ENCODE measurements at regions not wholly inside any gene's neighbourhood (a gene's known extent, or its start where the extent isn't known, plus 50 kb on each side); places are given as distances from the start of the nearest gene placed in this dataset.

DNA sequence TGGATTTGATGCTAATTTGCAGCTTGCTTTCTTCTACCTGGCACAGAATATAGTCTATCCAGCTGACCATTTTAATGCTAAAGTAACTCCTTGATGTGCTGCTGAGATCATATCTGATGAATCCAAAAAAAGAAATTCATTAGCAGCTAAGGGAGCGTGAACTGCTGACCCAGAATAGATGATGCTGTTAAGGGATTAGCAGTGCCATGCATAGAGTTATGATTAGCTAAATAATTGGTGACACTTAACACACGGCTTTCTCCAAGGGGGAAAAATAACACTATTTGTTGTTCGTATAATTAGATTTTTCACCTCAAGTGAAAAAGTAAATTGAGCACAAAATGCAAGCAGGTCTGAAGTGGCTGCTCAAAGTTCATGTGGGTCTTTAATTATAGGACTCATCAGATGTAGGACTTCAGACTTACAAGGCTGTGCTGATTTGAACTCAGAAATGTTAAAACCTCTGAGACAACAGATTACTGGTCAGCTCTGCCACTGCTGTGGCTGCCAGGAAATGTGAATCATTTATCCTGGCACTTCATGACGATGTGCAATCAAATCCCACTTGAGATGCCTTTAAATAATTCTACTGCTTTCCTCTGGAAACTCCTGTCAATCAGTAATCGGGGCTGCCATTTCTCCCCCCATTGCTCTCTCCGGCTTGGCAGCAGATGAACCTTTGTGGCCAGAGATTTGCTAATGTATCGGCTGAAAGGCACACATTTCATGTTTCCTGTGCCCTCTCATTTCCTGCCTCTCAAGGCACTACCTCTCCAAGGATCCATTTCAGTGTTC lies 291.6 kb upstream of the C9orf72 start:
- Histone ChIP-seq H3K4me1 (replicated peaks in 1 of 2; ENCODE audit: control insufficient read depth in 2 of 2, insufficient read depth in 2 of 2, low read length in 2 of 2) (no peaks in the 10 kb centered on the region), H3K79me2 (ENCODE audit: control insufficient read depth, insufficient read depth, low read length) (no peaks in the 10 kb centered on the region), H4K20me1 (replicated peaks; ENCODE audit: control insufficient read depth, insufficient read depth, low read length) (no peaks in the 10 kb centered on the region), H3K36me3 (ENCODE audit: control insufficient read depth, insufficient read depth, low read length) (no peaks in the 10 kb centered on the region), H3K9me1 (ENCODE audit: control insufficient read depth, insufficient read depth, low read length) (no peaks in the 10 kb centered on the region), H3K27ac (ENCODE audit: extremely low read depth, low read depth, low read length) (no peak overlapping the region), H3K9ac (ENCODE audit: insufficient read depth in 1 of 2, low read depth in 2 of 2, low read length in 2 of 2) (no peak overlapping the region), H3K4me2 (ENCODE audit: insufficient read depth, low read length) (no peak overlapping the region), H3K27me3 (ENCODE audit: control insufficient read depth in 2 of 2, insufficient read depth in 2 of 2, low read length in 2 of 2) (no peaks in the 10 kb centered on the region), H3K4me3 (no peak overlapping the region), H2AFZ (ENCODE audit: low read depth, low read length) (no peak overlapping the region), H3K9me3 (replicated peaks; ENCODE audit: control insufficient read depth, insufficient read depth, low read depth, low read length) (no peaks in the 10 kb centered on the region)
- ChIA-PET POLR2A (no interaction called here), CTCF (ENCODE audit: low intra/inter-chr PET ratio) (no interaction called here)
- ATAC-seq (no peak), DNase-seq (ENCODE audit: extremely low read depth in 1 of 4, low spot score in 3 of 4) (no peak), FAIRE-seq (no peak)
- TF ChIP-seq ZC3H11A (IDR thresholded peaks at IDR 0.05; ENCODE audit: low read depth, low read length) (no peak), GTF2E2 (tag; IDR thresholded peaks at IDR 0.05) (no peak), ASH1L (IDR thresholded peaks at IDR 0.05; ENCODE audit: borderline replicate concordance, low read depth, partially characterized antibody) (no peak), ZNF668 (CRISPR knock-in tag; IDR thresholded peaks at IDR 0.05) (no peak), RBBP5 (IDR thresholded peaks at IDR 0.05; ENCODE audit: borderline replicate concordance, insufficient read depth, low read length, poor library complexity, severe bottlenecking) (no peak)
- TF ChIP-seq, protein P1, sequence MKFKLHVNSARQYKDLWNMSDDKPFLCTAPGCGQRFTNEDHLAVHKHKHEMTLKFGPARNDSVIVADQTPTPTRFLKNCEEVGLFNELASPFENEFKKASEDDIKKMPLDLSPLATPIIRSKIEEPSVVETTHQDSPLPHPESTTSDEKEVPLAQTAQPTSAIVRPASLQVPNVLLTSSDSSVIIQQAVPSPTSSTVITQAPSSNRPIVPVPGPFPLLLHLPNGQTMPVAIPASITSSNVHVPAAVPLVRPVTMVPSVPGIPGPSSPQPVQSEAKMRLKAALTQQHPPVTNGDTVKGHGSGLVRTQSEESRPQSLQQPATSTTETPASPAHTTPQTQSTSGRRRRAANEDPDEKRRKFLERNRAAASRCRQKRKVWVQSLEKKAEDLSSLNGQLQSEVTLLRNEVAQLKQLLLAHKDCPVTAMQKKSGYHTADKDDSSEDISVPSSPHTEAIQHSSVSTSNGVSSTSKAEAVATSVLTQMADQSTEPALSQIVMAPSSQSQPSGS (CRISPR knock-in tag; IDR thresholded peaks at IDR 0.05), result no peak
- TF ChIP-seq, protein P2, sequence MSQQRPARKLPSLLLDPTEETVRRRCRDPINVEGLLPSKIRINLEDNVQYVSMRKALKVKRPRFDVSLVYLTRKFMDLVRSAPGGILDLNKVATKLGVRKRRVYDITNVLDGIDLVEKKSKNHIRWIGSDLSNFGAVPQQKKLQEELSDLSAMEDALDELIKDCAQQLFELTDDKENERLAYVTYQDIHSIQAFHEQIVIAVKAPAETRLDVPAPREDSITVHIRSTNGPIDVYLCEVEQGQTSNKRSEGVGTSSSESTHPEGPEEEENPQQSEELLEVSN (IDR thresholded peaks at IDR 0.05; ENCODE audit: borderline replicate concordance in 1 of 2, extremely low read depth in 1 of 2, insufficient read depth in 1 of 2, insufficient read length in 1 of 2, low read depth in 1 of 2, low read length in 1 of 2, poor library complexity in 1 of 2, severe bottlenecking in 1 of 2), result no peak
- in situ Hi-C loops (cut with MboI) (no loop called here), intact Hi-C loops (cut with micrococcal nuclease) (no loop called here)
- WGBS (ENCODE audit: insufficient coverage, low coverage, missing lambda C conversion rate), result 0% methylated on average over 3 of the region's 7 CpGs
- BruUV-seq (replicated peaks), result no TSS peak

All from K562 (cell line).